HG03469 (cell line): ENCODE measurements at regions not wholly inside any gene's neighbourhood (a gene's known extent, or its start where the extent isn't known, plus 50 kb on each side); places are given as distances from the start of the nearest gene placed in this dataset.

ENCODE experiments used
- ATAC-seq: cut with Tn5 transposase; IDR thresholded peaks from one replicate; pipeline ENCODE4 v1.9.1; 2021; ENCODE audit warnings: mild to moderate bottlenecking, moderate library complexity, moderate number of reproducible peaks; ENCODE audit not compliant: unreplicated experiment

GRCh38 chr14:87816416-87816815 lies 176.6 kb downstream of the GALC start:
- no peak for ATAC-seq

GRCh38 chr14:87815121-87815520 lies 177.9 kb downstream of the GALC start:
- no peak for ATAC-seq

- ATAC-seq: no peak
Measured at GRCh38 chr14:87813686-87814085, 179.3 kb downstream of the GALC start.

GRCh38 chr14:87813211-87813610 lies 179.8 kb downstream of the GALC start:
- no peak for ATAC-seq

- ATAC-seq: no peak
Measured at GRCh38 chr14:87811246-87811645, 181.7 kb downstream of the GALC start.

- ATAC-seq: no peak
Measured at GRCh38 chr14:87810711-87811110, 182.3 kb downstream of the GALC start.

- ATAC-seq: no peak
Measured at GRCh38 chr14:87809261-87809660, 183.7 kb downstream of the GALC start.

GRCh38 chr14:87805315-87805723 lies 187.7 kb downstream of the GALC start:
- ATAC-seq: peak; percentile 93

GRCh38 chr14:87800216-87800615 lies 192.8 kb downstream of the GALC start:
- no peak for ATAC-seq

- no peak for ATAC-seq
Measured at GRCh38 chr14:87799400-87799799, 193.6 kb downstream of the GALC start.

GRCh38 chr14:87797001-87797400 lies 196.0 kb downstream of the GALC start:
- no peak for ATAC-seq

- no peak for ATAC-seq
Measured at GRCh38 chr14:87794561-87794960, 198.4 kb downstream of the GALC start.

GRCh38 chr14:87785897-87786296 lies 207.1 kb downstream of the GALC start:
- no peak for ATAC-seq

- no peak for ATAC-seq
Measured at GRCh38 chr14:87784386-87784785, 208.6 kb downstream of the GALC start.

GRCh38 chr14:87783071-87783470 lies 209.9 kb downstream of the GALC start:
- no peak for ATAC-seq

- ATAC-seq: no peak
Measured at GRCh38 chr14:87772854-87773253, 220.1 kb downstream of the GALC start.

- no peak for ATAC-seq
Measured at GRCh38 chr14:87767567-87767901, 225.4 kb downstream of the GALC start.

- no peak for ATAC-seq
Measured at GRCh38 chr14:87758876-87759275, 234.1 kb downstream of the GALC start.

GRCh38 chr14:87756661-87757060 lies 236.3 kb downstream of the GALC start:
- no peak for ATAC-seq

- no peak for ATAC-seq
Measured at GRCh38 chr14:87754520-87755223, 238.3 kb downstream of the GALC start.

GRCh38 chr14:87748558-87748957 lies 244.4 kb downstream of the GALC start:
- no peak for ATAC-seq

- peak; percentile 74 for ATAC-seq
Measured at GRCh38 chr14:87745507-87746118, 247.4 kb downstream of the GALC start.
